C4-2B (cell line): ENCODE measurements at regions not wholly inside any gene's neighbourhood (a gene's known extent, or its start where the extent isn't known, plus 50 kb on each side); places are given as distances from the start of the nearest gene placed in this dataset.

Experiments used
- CTCF ChIP-seq: fragments of 450-650 bp; conservative IDR thresholded peaks from 2 replicates; pipeline ENCODE4 v1.5.1; 2017; ENCODE audit warnings: mild to moderate bottlenecking
- ZFX ChIP-seq: fragments of 450-650 bp; IDR thresholded peaks from 2 replicates; pipeline ENCODE4 v1.6.1; 2017

GRCh38 chr4:121594796-121595526 is 101.8 kb downstream of the ANXA5 start:
- TF ChIP-seq CTCF (no peak), ZFX (no peak)
